Suprapubic skin (tissue), 3 donors: ENCODE measurements at regions not wholly inside any gene's neighbourhood (a gene's known extent, or its start where the extent isn't known, plus 50 kb on each side); places are given as distances from the start of the nearest gene placed in this dataset.

ENCODE experiments used
- EP300 ChIP-seq: sonication (generic); formaldehyde crosslinking; IDR thresholded peaks from one replicate; pipeline ENCODE4 v1.6.1; 2017; ENCODE audit warnings: antibody characterized with exemption
- TF ChIP-seq, protein P1 (sequence below), 2 donors: fragments of 200-600 bp in 1 of 2; fragments of 450-650 bp in 1 of 2; sonication (generic) in 1 of 2; IDR thresholded peaks; one replicate each; pipeline ENCODE4 v1.5.1; 2016 to 2019; ENCODE audit warnings: antibody characterized with exemption in 2 of 2, mild to moderate bottlenecking in 1 of 2, moderate library complexity in 1 of 2

DNA sequence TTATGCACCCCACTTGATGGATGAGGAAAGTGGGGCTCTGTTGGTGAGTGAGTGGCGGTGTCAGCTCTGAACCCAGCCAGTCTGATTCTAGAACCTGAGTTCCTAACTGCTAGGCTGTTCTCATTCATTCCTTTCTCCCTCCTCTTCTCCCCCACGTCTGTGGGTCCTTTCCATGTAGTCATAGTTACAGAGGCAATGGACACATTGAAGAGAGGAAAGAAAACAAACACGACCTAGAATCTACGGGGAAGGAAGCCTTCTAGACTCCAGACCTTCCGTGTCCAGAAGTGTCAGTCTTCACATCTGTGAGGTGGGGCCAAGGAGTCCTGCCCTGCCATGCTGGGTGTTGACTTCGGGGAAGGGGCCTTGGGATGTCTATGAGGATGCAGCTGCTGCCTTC, 115.8 kb upstream of the WNT4 start:
- TF ChIP-seq EP300: no peak
- TF ChIP-seq, protein P1, sequence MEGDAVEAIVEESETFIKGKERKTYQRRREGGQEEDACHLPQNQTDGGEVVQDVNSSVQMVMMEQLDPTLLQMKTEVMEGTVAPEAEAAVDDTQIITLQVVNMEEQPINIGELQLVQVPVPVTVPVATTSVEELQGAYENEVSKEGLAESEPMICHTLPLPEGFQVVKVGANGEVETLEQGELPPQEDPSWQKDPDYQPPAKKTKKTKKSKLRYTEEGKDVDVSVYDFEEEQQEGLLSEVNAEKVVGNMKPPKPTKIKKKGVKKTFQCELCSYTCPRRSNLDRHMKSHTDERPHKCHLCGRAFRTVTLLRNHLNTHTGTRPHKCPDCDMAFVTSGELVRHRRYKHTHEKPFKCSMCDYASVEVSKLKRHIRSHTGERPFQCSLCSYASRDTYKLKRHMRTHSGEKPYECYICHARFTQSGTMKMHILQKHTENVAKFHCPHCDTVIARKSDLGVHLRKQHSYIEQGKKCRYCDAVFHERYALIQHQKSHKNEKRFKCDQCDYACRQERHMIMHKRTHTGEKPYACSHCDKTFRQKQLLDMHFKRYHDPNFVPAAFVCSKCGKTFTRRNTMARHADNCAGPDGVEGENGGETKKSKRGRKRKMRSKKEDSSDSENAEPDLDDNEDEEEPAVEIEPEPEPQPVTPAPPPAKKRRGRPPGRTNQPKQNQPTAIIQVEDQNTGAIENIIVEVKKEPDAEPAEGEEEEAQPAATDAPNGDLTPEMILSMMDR (IDR thresholded peaks at IDR 0.05): no peak
